SK-N-SH treated with all-trans-retinoic acid at 6 μM for 48 hours (cell line): ENCODE measurements at regions not wholly inside any gene's neighbourhood (a gene's known extent, or its start where the extent isn't known, plus 50 kb on each side); places are given as distances from the start of the nearest gene placed in this dataset.

Experiments
- ARNTL ChIP-seq: fragments of 450-650 bp; formaldehyde crosslinking; IDR thresholded peaks from 2 replicates; pipeline ENCODE4 v1.5.0; 2020; ENCODE audit warnings: low read depth, mild to moderate bottlenecking, moderate library complexity, borderline replicate concordance
- CSDC2 ChIP-seq: fragments of 250-450 bp; sonication (Bioruptor Pico); IDR thresholded peaks from 2 replicates; pipeline ENCODE4 v1.5.0; 2020; ENCODE audit warnings: mild to moderate bottlenecking, moderate library complexity
- ESRRG ChIP-seq: fragments of 250-450 bp; sonication (Bioruptor Pico); IDR thresholded peaks from 2 replicates; pipeline ENCODE4 v1.6.1; 2021; ENCODE audit warnings: mild to moderate bottlenecking
- GLIS3 ChIP-seq: fragments of 250-450 bp; sonication (Bioruptor Pico); IDR thresholded peaks from 2 replicates; pipeline ENCODE4 v1.5.0; 2020; ENCODE audit warnings: mild to moderate bottlenecking, moderate library complexity
- RARB ChIP-seq: fragments of 250-450 bp; sonication (Bioruptor Pico); IDR thresholded peaks from 2 replicates; pipeline ENCODE4 v1.8.0; 2021; ENCODE audit warnings: mild to moderate bottlenecking, moderate library complexity
- TCF4 ChIP-seq: fragments of 250-450 bp; sonication (Bioruptor Pico); IDR thresholded peaks from 2 replicates; pipeline ENCODE4 v1.8.0; 2021; ENCODE audit warnings: mild to moderate bottlenecking, moderate library complexity, borderline replicate concordance
- ZFP3 ChIP-seq: fragments of 250-450 bp; sonication (Bioruptor Pico); IDR thresholded peaks from 2 replicates; pipeline ENCODE4 v1.5.0; 2020; ENCODE audit warnings: mild to moderate bottlenecking, moderate library complexity
- ZNF565 ChIP-seq: fragments of 450-650 bp; formaldehyde crosslinking; conservative IDR thresholded peaks from 2 replicates; pipeline ENCODE4 v1.5.0; 2020; ENCODE audit warnings: low read depth, mild to moderate bottlenecking, moderate library complexity
- ZNF70 ChIP-seq: fragments of 450-650 bp; formaldehyde crosslinking; IDR thresholded peaks from 2 replicates; pipeline ENCODE4 v1.5.0; 2020; ENCODE audit warnings: mild to moderate bottlenecking, moderate library complexity
- ZNF8 ChIP-seq: fragments of 450-650 bp; formaldehyde crosslinking; IDR thresholded peaks from 2 replicates; pipeline ENCODE4 v1.5.0; 2020; ENCODE audit warnings: mild to moderate bottlenecking, moderate library complexity
- TF ChIP-seq, protein P1 (sequence below): fragments of 250-450 bp; sonication (Bioruptor Pico); IDR thresholded peaks from 2 replicates; pipeline ENCODE4 v1.8.0; 2020; ENCODE audit warnings: mild to moderate bottlenecking, moderate library complexity, borderline replicate concordance
- TF ChIP-seq, protein P2 (sequence below): fragments of 250-450 bp; sonication (Bioruptor Pico); IDR thresholded peaks from 2 replicates; pipeline ENCODE4 v1.8.0; 2021; ENCODE audit warnings: low read depth, mild to moderate bottlenecking, moderate library complexity, borderline replicate concordance
- TF ChIP-seq, protein P3 (sequence below): fragments of 250-450 bp; sonication (Bioruptor Pico); IDR thresholded peaks from 2 replicates; pipeline ENCODE4 v1.5.1; 2020; ENCODE audit warnings: low read depth, mild to moderate bottlenecking, moderate library complexity

DNA sequence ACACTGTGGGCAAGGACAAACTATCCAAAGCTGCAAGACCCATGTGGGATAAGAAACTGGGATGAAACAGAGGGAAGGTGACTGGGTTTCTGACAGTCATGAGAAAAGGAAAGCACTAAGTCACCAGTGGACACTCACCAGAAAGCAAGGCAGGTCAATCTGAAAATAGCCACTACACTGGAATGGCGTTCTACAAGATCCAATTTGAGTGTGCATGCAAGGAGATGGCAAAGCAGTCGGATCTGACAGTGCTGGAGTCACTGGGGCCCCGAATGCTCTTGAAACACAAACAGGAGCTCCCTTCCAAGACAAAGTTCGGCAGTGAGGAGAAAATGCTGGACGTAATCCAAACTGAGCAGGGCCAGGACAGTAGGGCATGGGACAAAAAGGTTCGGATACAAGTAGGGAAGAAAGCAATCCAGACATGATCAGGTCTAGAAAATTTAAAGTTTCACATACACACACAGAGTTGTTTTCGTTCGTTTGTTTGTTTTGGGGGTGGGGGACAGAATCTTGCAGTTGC is 95.5 kb downstream of the EOMES start:
- TF ChIP-seq, protein P1, sequence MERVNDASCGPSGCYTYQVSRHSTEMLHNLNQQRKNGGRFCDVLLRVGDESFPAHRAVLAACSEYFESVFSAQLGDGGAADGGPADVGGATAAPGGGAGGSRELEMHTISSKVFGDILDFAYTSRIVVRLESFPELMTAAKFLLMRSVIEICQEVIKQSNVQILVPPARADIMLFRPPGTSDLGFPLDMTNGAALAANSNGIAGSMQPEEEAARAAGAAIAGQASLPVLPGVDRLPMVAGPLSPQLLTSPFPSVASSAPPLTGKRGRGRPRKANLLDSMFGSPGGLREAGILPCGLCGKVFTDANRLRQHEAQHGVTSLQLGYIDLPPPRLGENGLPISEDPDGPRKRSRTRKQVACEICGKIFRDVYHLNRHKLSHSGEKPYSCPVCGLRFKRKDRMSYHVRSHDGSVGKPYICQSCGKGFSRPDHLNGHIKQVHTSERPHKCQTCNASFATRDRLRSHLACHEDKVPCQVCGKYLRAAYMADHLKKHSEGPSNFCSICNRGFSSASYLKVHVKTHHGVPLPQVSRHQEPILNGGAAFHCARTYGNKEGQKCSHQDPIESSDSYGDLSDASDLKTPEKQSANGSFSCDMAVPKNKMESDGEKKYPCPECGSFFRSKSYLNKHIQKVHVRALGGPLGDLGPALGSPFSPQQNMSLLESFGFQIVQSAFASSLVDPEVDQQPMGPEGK = no peak
- TF ChIP-seq ZNF70 (CRISPR knock-in tag) (no peak), RARB (CRISPR knock-in tag) (no peak), CSDC2 (no peak), TCF4 (CRISPR knock-in tag) (no peak), ZNF8 (CRISPR knock-in tag) (no peak), ZFP3 (CRISPR knock-in tag) (no peak), ZNF565 (CRISPR knock-in tag) (no peak), GLIS3 (CRISPR knock-in tag) (no peak), ESRRG (CRISPR knock-in tag) (no peak), ARNTL (CRISPR knock-in tag) (no peak)
- TF ChIP-seq, protein P2, sequence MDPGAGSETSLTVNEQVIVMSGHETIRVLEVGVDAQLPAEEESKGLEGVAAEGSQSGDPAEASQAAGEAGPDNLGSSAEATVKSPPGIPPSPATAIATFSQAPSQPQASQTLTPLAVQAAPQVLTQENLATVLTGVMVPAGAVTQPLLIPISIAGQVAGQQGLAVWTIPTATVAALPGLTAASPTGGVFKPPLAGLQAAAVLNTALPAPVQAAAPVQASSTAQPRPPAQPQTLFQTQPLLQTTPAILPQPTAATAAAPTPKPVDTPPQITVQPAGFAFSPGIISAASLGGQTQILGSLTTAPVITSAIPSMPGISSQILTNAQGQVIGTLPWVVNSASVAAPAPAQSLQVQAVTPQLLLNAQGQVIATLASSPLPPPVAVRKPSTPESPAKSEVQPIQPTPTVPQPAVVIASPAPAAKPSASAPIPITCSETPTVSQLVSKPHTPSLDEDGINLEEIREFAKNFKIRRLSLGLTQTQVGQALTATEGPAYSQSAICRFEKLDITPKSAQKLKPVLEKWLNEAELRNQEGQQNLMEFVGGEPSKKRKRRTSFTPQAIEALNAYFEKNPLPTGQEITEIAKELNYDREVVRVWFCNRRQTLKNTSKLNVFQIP = no peak
- TF ChIP-seq, protein P3, sequence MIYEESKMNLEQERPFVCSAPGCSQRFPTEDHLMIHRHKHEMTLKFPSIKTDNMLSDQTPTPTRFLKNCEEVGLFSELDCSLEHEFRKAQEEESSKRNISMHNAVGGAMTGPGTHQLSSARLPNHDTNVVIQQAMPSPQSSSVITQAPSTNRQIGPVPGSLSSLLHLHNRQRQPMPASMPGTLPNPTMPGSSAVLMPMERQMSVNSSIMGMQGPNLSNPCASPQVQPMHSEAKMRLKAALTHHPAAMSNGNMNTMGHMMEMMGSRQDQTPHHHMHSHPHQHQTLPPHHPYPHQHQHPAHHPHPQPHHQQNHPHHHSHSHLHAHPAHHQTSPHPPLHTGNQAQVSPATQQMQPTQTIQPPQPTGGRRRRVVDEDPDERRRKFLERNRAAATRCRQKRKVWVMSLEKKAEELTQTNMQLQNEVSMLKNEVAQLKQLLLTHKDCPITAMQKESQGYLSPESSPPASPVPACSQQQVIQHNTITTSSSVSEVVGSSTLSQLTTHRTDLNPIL = no peak
